DLD1 (cell line): ENCODE measurements at regions not wholly inside any gene's neighbourhood (a gene's known extent, or its start where the extent isn't known, plus 50 kb on each side); places are given as distances from the start of the nearest gene placed in this dataset.
"Not testable (repeated sequence)": the region's sequence is repeated elsewhere in the genome, so short reads cannot be mapped to it uniquely, and the experiment has no call there.

Experiments
- in situ Hi-C: cut with HindIII; loops from 2 replicates; pipeline ENCODE4 v1.10.0; 2017; ENCODE audit warnings: low sequenced_read_pairs

GRCh38 chr13:62250501-62251201 lies 835.0 kb upstream of the PCDH20 start:
- in situ Hi-C loops: no loop called here

- in situ Hi-C loops: no loop called here
Observed at GRCh38 chr13:62246581-62246980, 830.9 kb upstream of the PCDH20 start.

DNA sequence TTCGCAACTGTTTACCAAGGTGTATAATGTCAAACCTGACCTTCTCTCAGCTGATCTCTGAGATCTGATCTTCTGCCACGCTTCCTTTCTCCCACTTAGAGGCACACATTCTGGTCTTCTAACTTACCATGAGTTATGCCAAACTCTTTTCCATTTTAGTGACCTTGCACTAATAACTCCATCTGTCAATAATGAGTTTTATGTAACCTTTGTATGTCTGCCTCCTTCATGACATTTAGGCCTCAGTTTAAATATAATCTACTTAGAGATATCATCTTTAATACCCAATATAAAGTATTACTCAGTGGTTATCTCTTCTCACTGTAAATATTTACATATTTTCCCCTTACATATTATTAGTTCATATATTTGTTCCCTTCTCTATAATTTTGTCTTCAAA lies 827.5 kb upstream of the PCDH20 start:
- in situ Hi-C loops: no loop called here

GRCh38 chr13:62234780-62235440 lies 819.3 kb upstream of the PCDH20 start:
- in situ Hi-C loops: no loop called here

GRCh38 chr13:62210951-62211350 lies 795.3 kb upstream of the PCDH20 start:
- in situ Hi-C loops: no loop called here

- in situ Hi-C loops: no loop called here
Observed at GRCh38 chr13:62209529-62209928, 793.9 kb upstream of the PCDH20 start.

- in situ Hi-C loops: no loop called here
Observed at GRCh38 chr13:62207388-62207787, 791.7 kb upstream of the PCDH20 start.

DNA sequence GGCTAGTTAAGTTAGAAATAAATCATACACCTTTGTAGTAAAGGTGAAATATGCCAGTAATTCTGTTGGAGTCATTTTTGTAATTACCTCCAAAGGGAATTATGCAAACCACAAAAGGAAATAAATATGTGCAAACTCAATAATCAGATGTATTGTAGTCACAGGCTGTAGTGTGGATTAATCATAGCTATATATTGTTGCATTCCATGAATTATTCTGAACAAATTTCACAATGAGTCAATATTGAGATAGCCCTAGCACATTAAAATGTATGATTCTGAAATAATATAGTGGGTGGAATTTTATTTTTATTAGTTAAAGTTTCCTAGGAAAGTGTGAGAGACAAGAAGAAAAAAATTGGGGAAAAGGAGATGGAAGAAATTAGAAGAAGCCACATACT lies 790.5 kb upstream of the PCDH20 start:
- in situ Hi-C loops: no loop called here

GRCh38 chr13:62205273-62205672 lies 789.6 kb upstream of the PCDH20 start:
- in situ Hi-C loops: no loop called here

GRCh38 chr13:62194371-62194770 lies 778.7 kb upstream of the PCDH20 start:
- in situ Hi-C loops: no loop called here

DNA sequence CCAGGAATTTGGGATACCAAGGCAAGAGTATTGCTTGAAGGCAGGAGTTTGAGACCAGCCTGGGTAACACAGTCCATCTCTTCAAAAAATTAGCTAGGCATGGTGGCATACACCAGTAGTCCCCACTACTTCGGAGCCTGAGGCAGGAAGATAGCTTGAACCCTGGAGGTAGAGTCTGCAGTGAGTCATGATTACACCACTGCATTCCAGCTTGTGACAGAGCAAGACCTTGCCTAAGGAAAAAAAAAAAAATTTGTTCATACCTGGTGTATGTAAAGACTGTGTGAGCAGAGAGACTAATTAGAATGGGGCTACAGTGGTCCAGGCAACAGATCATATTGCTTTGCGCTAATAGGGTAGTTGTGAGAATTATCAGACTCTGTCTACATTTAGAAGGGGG lies 778.3 kb upstream of the PCDH20 start:
- in situ Hi-C loops: no loop called here

GRCh38 chr13:62185631-62186255 lies 770.1 kb upstream of the PCDH20 start:
- in situ Hi-C loops: no loop called here

DNA sequence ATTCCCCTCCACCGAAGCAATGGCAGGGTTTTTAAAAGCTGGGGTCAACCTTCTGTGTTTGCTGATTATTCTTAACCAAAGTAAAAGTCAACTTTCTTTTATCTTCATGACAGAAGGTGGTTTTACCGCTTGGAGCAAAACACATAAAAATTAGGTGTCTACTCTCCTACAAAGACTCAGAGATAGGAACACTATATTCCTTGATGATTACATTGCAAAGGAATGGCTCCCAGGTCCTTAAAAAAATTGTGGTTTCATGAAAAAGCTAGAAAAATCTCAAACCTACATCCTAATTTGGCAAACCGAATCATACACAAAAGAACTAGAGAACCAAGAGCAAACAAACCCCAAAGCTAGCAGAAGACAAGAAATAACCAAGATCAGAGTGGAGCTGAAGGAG lies 760.4 kb upstream of the PCDH20 start:
- in situ Hi-C loops: no loop called here

DNA sequence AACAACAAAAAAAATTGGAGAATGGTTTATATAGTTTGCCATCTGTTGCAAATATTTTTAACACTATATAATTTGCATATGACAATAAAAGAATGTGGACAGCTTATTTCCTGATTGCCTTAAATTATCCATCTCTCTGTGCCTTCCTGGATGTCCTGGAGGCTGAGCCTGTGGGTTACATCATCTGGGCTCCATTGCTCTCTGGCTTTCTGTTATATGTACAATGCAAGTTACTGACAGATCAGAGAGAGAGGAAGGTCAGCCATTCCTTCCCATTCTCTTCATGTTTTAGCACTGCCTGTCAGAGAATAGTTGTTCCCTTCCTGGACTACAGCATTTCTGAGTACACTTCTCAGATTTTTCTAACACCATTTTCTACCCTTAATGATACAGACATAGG lies 758.3 kb upstream of the PCDH20 start:
- in situ Hi-C loops: no loop called here

GRCh38 chr13:62171697-62172096 lies 756.0 kb upstream of the PCDH20 start:
- in situ Hi-C loops: no loop called here

- in situ Hi-C loops: no loop called here
Observed at GRCh38 chr13:62168891-62169290, 753.2 kb upstream of the PCDH20 start.

GRCh38 chr13:62167650-62168172 lies 752.1 kb upstream of the PCDH20 start:
- in situ Hi-C loops: no loop called here

DNA sequence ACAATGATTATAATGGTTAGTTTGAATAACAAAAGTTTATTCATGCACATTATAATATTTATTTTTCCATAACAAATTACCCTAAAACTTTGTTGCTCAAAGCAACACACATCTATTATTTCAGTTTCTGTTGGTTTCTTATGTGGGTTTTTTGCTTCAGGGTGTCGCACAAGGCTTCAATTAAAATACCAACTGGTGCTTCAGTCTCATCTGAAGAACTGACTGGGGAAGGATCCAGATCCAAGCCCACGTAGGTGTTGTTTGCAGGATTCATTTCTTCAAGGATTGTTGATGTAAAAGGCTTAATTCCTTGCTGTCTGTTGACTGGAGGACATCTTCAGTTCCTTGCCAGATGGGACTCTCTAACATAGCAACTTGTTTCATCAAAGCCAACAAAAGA lies 747.2 kb upstream of the PCDH20 start:
- in situ Hi-C loops: no loop called here

- in situ Hi-C loops: no loop called here
Observed at GRCh38 chr13:62158520-62158919, 742.9 kb upstream of the PCDH20 start.

DNA sequence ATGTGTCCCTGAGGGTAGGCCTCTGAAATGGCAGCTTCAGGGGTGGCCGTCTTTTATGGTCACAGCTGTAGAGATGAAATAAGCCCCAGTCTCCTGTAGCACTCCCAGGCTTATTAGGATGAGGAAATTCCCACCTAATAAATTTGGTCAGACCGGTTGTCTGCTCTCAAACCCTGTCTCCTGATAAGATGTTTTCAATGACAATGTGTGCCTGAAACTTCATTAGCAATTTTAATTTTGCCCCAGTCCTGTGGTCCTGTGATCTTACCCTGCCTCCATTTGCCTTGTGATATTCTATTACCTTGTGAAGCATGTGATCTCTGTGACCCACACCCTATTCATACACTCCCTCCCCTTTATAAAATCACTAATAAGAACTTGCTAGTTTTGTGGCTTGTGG lies 736.1 kb upstream of the PCDH20 start:
- in situ Hi-C loops: not testable (repeated sequence)

- in situ Hi-C loops: no loop called here
Observed at GRCh38 chr13:62142048-62142447, 726.4 kb upstream of the PCDH20 start.

DNA sequence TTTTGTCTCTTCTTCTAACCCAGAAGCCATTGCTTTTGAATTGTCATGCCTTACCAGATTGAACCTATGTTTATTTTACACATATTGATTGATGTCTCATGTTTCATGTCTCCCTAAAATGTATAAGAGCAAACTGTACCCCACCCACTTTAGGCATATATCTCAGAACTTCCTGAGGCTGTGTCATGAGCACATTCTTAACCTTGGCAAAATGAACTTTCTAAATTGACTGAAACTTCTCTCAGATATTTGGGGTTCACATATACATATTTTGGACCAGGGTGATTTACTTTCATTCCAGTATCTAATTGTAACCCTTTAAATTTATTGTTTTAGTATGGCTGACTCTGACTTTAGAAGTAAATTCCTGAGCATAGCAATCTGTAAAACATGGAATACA lies 723.9 kb upstream of the PCDH20 start:
- in situ Hi-C loops: no loop called here
